Femur (tissue), 1 donor: ENCODE measurements at regions not wholly inside any gene's neighbourhood (a gene's known extent, or its start where the extent isn't known, plus 50 kb on each side); places are given as distances from the start of the nearest gene placed in this dataset.
"Not testable (repeated sequence)": the region's sequence is repeated elsewhere in the genome, so short reads cannot be mapped to it uniquely, and the experiment has no call there.

Source experiments
- DNase-seq: peaks from one replicate; pipeline ENCODE4 v3.0.0-alpha.2; 2017

DNA sequence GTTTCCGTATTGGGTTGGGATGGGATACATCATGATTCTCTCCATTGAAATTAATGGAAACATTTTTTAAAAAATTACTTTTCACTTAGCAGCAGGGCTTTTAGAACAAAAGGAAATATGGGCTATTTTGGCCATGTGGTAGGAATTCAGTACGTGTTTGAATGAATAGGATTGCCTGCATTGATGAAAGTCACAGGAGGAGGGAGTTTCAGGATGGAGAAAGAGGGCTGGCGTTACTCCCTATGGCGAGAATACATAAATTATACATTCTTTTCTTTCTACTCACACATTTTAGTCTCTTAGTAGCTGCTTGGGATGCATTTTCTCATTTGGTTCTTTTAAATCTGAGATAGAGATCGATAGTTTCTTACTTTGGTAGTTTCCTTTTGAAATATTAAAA lies 100.3 kb upstream of the PDHA1 start:
- DNase-seq, result no peak

DNA sequence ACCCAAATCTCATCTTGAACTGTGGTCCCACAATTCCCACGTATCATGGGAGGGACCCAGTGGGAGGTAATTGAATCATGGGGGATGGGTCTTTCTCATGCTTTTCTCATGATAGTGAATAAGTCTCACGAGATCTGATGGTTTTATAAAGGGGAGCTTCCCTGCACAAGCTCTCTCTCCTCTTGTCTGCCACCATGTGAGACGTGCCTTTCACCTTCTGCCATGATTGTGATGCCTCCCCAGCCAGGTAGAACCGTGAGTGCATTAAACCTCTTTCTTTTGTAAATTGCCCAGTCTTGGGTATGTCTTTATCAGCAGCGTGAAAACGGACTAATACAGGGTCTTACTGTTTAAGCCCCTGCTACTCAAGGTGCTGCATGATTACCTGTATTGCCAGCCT lies 98.8 kb upstream of the PDHA1 start:
- DNase-seq, result not testable (repeated sequence)

DNA sequence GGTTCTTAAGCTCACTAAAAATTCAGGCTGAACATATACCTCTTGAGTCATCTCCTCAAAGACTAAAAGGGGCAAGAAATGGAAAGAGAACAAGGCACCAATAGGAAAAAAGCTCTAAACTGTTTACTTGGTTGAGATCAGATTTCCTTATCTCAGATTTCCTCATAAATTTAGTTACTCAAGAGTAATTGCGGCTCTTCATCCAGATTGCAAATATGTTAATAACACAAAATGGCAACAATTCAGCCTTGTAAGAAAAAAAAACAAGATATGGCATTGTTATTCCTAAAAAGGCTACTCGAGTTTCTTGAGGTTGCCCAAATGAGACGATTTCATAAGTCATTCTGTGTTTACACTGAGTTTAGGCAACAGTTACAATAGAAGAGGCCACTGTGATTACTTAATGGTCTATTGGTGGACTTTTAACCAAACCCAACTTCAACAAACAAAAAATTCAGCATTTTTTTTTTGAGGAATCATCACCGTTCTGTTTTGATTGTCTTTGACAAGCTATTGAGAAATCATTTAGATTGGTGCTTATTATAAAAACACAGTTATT lies 97.9 kb upstream of the PDHA1 start:
- no peak for DNase-seq

DNA sequence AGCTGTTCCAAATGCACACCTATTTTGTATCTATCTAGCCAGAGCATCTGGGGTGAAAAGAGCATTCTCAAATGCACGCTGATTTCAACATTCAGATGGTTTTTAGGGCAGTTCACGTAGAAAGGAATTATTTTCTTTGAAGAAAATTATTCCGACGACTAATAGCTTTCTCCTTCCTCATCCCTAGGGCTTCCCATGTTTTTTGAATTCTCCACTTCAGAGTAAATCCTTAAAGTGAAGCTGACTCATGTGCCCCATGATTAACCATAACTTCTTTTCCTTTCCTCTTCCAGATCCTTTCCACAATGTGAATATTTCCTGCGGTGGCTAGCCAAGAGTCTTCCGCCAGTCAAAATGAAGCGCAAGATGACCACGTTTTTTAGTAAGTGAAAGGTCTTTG lies 86.7 kb upstream of the PDHA1 start:
- no peak for DNase-seq

DNA sequence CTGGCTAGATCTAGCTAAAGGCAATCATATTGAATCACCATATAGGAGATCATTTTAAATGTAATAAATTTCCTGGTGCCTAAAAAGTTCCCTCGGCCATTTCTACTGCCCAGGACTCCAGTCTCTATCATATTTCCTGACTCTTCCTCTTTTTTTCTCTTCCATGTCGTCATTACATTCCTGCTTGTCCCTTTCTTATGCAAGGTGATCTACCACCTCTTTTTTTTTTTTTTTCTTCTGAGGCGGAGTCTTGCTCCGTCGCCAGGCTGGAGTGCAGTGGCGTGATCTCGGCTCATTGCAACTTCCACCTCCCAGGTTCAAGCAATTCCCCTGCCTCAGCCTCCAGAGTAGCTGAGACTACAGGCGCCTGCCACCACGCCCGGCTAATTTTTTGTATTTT lies 82.7 kb upstream of the PDHA1 start:
- DNase-seq, result not testable (repeated sequence)

DNA sequence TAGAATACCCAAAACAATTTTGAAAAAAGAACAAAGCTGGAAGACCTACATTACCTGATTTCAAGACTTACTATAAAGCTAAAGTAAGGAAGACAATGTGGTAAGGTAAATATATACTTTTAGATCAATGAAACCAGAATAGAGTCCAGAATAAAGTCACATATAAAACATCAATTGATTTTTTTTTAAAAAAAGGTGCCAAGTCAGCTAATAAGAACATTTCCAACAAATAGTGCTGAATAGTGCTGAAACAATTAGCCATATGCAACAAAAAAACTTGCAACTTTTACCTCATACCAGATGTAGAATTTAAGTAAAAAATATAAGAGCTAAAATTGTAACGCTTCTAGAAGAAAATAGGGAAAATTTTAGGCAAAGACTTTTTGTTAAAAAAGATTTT lies 73.0 kb upstream of the PDHA1 start:
- no peak for DNase-seq

DNA sequence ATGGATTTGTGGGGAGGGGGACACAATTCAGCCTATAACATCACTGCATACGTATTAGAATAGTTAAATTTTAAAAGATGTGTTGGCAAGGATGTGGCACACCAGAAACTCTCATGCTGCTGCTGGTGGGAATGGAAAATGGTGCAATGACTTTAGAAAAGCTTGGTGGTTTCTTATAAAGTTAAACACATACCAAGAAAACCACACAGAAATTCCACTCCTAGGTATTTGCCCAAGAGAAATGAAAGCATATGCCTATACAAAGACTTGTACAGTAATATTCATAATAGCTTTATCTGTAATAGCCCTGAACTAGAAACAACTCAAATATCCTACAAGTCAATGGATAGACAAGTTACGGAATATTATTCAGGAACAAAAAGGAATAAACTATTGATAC lies 71.3 kb upstream of the PDHA1 start:
- DNase-seq, result no peak

DNA sequence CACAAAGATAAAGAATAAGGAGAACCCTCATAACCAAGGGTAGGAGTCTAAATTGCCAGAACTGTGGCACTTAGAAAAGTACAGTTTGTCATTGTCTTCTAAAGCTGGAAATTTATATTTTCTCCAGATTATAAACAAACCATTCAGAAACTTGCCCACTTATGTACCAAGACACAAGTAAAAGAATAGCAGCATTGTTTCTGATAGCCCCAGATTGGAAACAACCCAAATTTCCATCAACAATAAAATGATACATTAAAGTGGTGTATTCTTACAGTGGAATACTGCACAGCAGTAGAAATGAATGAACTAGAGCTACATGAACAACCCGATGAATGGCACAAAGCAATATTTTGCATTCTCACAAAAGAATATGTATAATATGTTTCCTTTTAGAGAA lies 63.1 kb upstream of the PDHA1 start:
- DNase-seq, result no peak

DNA sequence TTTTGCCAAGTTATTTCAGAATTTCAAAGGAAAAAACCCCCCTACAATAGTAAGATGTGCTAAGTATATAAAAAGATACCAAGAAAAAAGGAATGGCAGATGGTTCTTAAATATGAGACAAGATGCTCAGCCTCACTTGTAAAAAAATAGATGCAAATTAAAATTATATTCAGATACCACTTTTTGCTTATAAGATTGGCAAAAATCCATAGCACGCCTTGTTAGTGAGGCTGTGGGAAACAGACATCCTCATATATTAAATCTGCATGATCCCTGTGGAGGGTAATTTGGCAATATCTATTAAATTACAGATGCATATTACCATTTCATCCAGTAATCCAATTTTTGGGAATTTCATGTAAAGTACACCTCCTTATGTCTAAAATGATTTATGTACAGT lies 62.5 kb upstream of the PDHA1 start:
- no peak for DNase-seq

DNA sequence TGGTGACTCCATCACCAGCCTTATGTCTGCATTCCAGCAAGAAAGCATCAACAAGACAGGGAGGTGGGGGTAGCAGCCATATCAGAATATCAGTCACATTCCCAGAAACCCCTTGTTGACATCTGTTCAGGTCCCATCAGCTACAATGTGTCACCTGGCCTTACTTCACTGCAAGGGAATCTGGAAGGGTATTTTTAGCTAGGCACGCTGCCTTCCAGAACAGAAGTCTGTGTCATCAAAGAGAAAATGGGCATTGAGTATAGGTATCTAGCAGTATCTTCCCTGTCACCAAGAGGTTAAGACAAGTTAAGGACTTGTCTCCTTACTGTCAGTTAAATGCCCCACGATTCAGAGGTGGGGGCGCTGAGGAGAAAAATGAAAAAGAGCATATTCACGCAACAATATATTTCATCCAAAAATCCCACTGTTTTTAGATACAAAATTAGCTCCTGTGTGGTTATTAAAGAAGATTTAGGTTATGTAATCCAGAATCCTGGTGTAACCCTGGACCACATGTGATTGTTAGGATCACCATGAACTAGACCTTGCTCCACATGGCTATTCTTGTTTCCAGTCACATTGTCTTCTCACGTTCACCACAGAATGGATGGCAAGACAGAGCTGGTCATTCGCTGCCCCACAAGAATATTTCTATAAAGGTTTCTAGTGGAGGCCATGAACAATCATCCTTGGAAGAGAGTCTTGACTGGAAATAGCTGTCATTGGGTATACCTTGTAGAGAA lies 60.0 kb upstream of the PDHA1 start:
- DNase-seq, result no peak

DNA sequence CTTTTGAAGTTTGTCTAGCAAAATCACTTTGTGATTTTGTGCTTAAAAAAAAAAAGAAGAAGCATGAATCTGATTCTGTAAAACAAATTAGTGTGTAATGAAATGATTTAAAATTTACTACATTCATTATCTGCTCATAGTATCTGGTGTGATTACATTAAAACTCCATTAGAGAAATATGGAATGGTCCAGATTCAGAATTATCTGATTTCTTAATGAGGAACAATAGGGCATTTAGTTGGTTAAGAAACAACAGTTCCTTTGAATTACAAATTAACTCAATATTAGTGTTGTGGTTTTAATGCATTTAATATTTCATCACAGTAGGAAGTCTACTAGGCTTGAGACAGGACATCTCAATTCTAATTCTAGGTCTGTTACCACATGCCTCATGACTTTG lies 57.9 kb upstream of the PDHA1 start:
- no peak for DNase-seq

DNA sequence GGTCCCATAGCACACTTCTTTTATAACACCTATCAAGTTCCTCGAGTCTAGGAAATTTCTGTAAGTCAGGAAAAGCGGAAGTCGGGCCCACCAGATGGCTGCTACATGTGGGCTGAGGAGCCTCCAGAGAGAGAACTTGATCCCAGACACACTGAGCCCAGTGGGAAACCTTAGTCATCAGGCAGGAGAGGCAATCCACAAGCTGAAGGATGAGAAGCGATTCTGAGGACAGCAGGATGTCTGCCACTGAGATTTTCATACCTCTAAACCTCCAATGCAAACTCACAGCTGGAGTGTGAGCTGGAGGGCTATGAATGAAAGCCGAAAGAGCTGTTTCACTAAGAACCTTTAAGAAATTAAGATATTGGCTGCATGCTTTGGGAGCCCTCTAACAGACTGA lies 52.6 kb upstream of the PDHA1 start:
- no peak for DNase-seq

DNA sequence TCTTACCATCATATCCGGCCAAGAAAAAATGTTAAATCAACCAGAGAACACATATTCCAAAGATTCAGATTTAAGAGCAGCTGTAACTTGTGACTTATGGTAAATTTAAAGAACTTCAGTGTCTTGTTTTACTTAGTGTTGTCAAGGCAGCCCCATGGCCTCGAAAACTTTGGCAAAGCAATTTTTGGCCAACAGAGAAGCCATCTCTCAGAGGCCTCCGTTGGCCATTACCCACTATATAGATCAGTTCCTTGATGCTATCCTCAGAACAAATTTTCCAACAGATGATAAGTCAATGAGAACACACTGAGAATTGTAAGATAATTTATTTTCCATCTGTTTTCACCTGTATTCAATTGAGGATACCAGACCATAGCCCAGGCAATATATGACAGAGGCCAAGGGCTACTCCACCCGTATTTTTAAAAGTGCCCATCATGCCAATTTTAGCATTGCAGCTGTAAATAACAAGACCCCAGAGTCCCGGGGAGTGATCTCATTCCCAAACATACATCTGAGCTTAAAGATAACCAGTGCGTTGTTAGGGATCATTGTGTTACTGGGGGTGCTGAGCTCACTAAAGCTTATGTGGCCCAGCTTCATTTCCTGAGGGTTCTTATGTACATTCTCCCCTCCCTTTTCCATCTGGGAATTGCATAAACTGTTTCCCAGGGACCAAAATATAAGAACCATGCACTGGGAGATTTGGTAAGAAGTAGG lies 50.0 kb upstream of the PDHA1 start:
- peak; percentile 56 for DNase-seq
